ENCODE measurements at regions not wholly inside any gene's neighbourhood (a gene's known extent, or its start where the extent isn't known, plus 50 kb on each side); places are given as distances from the start of the nearest gene placed in this dataset.
A peak's percentile ranks its signal among the peaks of the same experiment; 100 is the strongest.

DNA sequence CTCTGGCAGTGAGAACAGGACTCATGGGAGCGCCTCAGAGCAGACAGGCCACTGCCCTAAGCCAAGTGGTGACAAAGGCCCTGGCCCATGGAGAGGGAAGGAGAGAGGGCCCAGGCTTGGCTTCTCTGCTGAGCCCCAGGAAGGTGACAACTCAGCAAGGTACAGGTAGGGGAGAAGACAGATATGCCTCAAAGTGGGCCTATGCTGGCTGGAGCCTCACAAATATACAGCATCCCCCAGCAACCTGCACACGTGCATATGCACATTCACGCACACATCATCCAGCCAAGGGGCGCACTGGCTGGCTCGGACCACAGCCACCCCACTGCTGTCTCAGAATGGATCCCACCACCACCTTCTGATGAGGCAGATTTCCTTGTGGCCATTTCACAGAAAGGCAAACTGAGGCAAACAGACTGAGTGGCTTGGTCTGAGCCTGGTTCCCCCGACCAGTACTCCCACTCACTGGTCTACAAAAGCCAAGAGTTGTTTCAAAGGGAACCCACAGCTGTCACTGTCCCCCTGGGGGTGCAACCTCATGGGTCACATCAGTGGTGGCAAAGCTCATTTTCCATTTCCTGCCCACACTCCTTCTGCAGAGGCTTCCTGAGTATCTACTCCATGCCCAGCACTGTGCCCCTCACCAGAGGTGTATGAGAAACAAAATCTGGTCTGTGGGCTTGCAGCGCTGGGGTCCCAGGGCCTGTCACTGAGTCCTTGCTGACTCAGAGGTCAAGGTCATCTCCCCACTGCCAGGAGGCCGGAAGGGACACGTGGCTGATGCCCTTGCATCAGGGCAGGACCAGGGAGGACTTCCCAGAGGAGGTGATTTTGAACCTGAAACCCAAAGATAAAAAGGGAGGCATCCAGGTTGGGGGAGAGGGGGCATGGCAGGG lies 67.3 kb upstream of the PRR5 start:
- no peak overlapping the region for H3K4me3 ChIP-seq
- H3K36me3 ChIP-seq: no peaks in the 10 kb centered on the region
- no peaks in the 10 kb centered on the region for H3K27me3 ChIP-seq
- no peaks in the 10 kb centered on the region for H3K9me3 ChIP-seq
- no peak for DNase-seq

DNA sequence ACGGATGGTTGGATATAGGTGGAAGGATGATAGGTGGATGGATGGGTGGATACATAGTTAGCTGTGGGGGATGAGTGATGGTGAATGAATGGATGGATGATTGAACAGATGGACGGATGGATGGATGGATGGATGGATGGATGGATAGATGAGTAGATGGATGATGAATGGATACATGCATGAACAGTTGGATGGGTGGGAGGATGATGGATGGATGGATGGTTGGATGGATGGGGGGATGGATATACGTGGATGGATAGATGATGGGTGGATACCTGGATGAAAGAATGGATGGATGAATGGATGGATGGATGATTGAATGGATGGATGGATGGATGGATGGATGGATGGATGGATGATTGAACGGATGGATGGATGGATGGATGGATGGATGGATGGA lies 68.4 kb upstream of the PRR5 start:
- no peak for DNase-seq
- H3K36me3 ChIP-seq: no peaks in the 10 kb centered on the region
- H3K27me3 ChIP-seq: no peaks in the 10 kb centered on the region
- no peak overlapping the region for H3K4me3 ChIP-seq
- no peaks in the 10 kb centered on the region for H3K9me3 ChIP-seq

DNA sequence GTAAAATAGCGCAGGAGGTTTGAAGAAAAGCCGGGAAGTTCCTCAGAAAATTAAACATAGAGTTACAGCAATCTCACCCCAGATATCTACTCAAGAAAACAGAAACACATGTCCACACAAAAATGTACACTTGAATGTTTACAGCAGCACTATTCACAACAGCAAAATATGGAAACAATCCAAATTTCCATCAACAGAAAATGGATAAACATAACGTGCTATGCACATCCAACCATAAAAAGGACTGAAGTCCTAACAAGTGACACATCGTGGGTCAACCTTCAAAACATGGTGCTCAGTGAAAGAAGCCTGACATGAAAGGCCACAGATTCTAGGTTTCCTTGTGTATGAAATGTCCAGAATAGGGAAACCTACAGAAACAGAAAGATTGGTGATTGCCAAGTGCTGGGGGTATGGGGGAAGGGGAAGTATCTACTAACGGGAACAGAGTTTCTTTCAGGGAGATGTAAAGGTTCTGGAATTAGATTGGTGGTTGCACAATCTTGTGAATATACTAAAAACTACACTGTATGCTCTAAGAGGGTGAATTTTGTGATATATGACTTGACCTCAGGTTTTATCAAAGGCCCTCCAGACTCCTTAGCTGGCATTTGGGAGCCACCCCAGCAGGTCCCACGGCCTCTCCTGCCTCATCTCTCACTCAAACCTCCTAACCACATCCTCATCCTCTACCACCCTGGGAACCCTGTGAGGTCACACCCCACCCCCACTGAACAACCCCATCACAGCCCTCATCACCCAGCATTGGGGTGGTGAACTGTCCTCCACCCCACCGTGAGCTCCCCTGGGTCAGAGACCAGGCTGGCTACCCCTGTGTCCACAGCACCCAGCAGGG lies 69.2 kb upstream of the PRR5 start:
- no peak for DNase-seq
- Histone ChIP-seq H3K36me3 (no peaks in the 10 kb centered on the region), H3K4me3 (no peak overlapping the region), H3K9me3 (no peaks in the 10 kb centered on the region), H3K27me3 (no peaks in the 10 kb centered on the region)

DNA sequence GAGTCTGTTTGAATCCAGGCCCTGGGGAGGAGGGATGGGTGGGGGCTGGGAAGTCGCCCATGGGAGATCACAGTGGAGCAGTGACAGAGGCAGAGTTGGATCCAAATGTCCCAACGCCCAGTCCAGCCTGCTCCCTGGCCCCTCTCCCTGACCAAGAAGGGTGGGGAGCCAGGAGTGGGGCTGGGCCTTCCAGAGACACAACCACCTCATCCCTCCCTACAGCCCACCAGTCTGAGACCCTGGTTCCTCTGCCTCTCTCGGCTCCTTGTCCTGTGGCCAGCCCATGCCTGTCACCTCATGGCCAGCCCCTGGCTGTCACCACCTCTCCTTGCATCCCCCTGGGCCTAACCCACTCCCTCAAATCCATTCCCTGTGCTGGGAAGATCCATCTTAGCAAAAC lies 71.2 kb upstream of the PRR5 start:
- Histone ChIP-seq H3K36me3 (no peaks in the 10 kb centered on the region), H3K27me3 (no peaks in the 10 kb centered on the region), H3K9me3 (no peaks in the 10 kb centered on the region), H3K4me3 (no peak overlapping the region)
- DNase-seq: no peak

DNA sequence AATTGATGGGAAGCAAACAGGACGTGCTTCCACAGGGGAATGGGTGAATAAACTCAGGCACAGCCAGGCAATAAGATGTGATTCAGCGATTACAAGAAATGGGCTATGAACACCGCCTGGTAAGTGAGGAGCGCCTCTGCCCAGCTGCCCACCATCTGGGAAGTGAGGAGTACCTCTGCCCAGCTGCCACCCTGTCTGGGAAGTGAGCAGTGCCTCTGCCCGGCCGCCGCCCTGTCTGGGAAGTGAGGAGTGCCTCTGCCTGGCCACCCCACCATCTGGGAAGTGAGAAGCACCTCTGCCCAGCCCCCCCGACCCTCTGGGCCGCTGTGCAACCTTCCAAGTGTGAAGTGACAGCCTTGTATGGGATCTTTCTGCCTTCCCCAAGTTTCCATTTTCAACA lies 73.2 kb upstream of the PRR5 start:
- H3K9me3 ChIP-seq: no peaks in the 10 kb centered on the region
- H3K36me3 ChIP-seq: no peaks in the 10 kb centered on the region
- H3K4me3 ChIP-seq: no peak overlapping the region
- H3K27me3 ChIP-seq: no peaks in the 10 kb centered on the region
- no peak for DNase-seq

DNA sequence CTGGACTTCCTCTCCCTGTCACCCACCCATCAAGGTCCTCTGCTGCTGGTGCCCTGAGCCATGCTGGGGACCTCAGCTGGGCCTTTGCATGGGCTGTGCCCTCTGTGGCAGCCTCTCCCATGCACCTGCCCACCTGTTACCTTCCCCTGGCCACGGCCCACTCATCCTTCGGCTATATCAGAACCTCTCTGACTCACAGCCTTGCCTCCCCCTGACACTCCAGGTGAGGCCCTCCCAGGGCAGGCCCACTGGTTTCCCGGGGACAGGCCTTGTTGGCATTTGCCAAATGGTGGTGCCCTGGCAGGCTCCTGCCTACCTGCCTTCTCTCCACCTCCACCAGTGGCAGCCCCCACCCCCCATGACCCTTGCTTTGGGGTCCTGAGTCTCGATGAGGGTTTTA lies 73.7 kb upstream of the PRR5 start:
- no peak overlapping the region for H3K4me3 ChIP-seq

DNA sequence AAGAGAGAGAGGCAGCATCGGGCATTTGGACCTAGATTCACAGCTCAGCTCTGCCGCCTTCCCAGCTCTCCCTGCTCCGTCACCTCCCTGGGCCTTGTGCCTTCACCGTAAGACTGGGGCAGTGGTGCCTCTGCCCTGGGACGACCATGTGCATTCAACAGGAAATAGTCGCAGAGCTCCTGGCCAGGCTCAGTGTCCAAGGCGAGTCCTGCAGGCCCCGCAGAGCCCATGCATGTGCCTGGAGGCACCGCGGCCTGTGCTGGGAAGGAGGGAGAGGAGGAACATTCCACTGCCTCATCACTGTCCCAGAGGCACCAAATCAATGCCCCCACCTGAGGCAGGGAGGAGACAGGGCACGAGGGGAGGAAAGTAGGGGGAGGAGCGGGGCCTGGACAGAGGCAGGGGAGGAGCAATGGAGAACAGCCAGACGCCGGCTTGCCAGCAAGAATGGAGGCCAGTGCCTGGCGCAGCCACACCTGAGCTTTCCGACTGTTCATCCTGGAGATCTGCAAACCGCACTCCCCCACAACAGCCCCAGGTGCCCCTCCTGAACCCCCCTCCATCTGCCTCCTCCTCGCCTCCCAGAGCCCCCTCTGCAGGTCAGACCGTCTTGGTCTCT lies 74.4 kb upstream of the PRR5 start:
- Histone ChIP-seq H3K4me3 (no peak overlapping the region), H3K27me3 (no peaks in the 10 kb centered on the region)
- no peak for DNase-seq

More for the DNA sequence above, 73.7 kb upstream of the PRR5 start:
- Histone ChIP-seq H3K27me3 (no peaks in the 10 kb centered on the region), H3K36me3 (no peaks in the 10 kb centered on the region), H3K9me3 (no peaks in the 10 kb centered on the region)
- DNase-seq: no peak

DNA sequence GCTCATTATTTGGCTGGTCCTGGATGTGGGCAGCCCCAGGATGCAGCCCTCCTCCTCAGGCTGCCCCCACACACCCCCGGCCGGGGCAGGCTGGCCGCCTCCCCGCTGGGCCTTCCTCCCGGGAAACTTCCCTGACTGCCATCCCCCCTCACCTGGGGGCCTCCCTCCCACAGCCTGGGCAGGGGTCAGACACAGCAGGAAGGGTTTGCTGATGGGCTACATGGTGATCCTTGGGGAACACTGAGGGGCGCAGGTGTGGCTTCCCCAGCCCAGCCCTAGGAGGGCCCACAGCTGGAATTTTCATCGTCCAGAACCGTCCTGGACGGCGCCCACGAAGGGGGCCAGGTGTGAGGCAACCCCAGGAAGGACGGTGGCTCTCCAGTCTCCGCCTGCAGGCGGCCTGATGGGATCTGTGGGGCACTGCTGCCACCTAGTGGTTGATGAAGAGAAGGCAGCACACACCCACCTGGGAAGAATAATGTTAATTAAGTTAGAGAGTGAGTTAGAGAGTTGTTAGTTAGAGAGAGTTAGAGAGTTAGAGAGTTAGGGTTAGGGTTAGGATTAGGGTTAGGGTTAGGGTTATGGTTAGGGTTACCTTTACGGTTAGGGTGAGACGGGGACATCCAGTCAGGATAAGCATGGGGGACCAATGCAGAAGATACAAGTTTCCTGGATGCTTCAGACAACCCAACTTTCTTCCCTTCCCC lies 75.9 kb upstream of the PRR5 start:
- peak; percentile 45 for DNase-seq
- no peaks in the 10 kb centered on the region for H3K9me3 ChIP-seq

More for the DNA sequence above, 74.4 kb upstream of the PRR5 start:
- Histone ChIP-seq H3K36me3 (no peaks in the 10 kb centered on the region), H3K9me3 (no peaks in the 10 kb centered on the region)

DNA sequence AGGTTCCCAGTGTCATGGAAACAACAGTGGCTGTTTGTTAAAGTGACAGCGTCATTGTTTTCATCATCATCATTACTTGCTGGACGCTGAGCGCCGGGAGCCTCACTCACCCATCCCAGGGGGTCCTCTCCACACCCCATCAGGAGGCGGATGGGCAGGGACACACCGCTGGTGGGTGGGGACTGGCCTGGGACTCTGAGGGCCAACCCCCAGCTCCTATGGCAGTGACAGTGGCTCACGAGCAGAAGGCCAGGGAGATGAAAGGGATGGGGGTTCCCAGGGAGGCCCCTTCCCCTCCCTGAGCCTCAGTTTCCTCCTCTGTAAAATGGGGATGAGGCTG lies 76.6 kb upstream of the PRR5 start:
- H3K4me3 ChIP-seq: no peak overlapping the region
- H3K36me3 ChIP-seq: no peaks in the 10 kb centered on the region
- no peaks in the 10 kb centered on the region for H3K27me3 ChIP-seq
- no peaks in the 10 kb centered on the region for H3K9me3 ChIP-seq
- no peak for DNase-seq

More for the DNA sequence above, 75.9 kb upstream of the PRR5 start:
- no peaks in the 10 kb centered on the region for H3K36me3 ChIP-seq
- H3K27me3 ChIP-seq: no peaks in the 10 kb centered on the region
- H3K4me3 ChIP-seq: no peak overlapping the region

DNA sequence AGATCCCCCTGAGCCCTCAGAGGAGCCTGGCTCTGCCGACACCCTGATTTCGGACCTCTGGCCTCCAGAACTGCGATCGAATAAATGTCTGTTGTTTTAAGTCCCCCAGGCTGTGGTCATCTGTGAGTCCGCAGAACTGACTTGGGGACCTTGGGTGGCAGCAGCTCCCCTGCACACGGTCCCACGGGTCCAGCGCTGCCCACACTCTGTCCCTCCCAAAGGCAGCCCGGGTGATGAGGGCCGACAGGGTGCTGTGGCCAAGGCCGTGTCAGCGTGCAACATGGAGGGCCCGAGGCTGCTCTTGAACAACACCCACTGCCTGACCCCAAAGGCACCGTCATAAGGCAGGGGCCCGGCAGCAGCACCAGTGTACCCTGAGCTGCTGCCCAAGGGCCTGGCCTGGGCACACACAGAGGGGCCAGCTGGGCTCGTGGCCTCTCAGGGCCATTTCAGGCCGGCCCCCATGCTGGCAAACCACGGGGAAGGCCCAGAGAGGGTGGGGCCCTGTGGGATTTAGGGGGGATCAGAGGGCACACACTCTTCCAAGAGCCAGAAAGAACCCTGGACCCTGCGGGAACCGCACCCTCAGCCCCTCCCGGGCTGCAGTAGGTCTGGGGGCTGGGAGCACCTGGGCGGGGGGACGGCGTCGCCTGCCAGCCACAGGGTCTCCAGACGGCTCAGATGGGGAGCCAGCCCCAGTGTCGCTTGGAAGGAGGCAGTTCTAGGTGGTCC lies 77.1 kb upstream of the PRR5 start:
- H3K36me3 ChIP-seq: no peaks in the 10 kb centered on the region
- DNase-seq: no peak
- H3K9me3 ChIP-seq: no peaks in the 10 kb centered on the region
- no peaks in the 10 kb centered on the region for H3K27me3 ChIP-seq
- H3K4me3 ChIP-seq: no peak overlapping the region

DNA sequence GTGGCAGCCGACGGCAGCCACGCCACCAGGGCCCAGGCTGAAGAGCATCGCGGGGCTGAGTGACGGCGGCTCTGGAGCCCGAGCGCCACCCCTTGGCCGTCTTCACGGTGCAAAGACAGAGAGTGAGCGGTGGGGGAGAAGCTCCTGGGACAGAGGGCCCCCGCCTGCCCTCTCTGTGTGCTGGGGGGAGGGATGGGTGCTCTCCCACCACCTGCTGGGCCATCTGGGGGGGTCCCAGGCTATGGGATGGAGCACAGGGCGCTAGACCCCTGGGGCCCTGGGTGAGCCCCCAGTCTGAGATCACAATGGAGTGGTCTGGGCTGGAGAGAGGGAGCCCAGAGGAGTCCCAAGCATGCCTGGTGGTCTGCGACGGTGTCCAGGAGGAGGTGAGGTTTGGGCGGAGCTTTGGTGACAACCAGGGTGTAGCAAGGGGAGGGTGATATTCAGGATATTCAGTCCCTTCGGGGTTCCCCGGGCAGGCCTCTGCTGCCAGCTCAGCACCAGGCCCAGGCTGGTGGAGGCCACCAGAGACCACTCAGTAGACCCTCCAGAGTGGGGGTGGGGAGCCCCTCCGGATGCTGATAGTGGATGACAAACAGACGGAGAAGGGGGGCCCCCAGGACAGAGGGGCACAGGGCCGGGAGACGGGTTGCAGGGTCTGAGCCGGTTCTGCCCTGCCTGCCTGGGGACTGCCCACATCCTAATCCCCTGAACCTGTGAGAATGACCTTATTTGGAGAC lies 78.1 kb upstream of the PRR5 start:
- Histone ChIP-seq H3K4me3 (no peak overlapping the region), H3K9me3 (no peaks in the 10 kb centered on the region), H3K36me3 (no peaks in the 10 kb centered on the region), H3K27me3 (no peaks in the 10 kb centered on the region)
- DNase-seq: peak; percentile 46

DNA sequence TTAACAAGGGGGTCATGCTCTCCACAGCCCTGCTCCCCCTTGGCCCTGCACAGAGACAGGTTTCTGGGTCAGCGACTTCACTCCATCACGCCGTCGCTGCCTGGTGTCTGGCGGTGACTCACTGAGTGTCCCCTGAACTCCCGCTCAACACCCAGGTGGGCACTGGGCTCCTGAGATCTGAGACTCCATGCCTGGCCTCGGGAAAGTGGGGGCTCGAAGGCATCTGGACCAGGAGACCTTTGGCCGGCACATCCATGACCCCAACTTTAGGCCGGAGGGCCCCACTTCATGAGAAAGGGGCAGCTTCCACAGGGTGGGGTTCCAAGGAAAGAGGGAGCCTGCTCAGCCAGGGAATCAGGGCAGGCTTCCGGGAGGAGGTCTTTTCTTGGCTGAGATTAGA lies 79.3 kb upstream of the PRR5 start:
- no peaks in the 10 kb centered on the region for H3K9me3 ChIP-seq
- DNase-seq: no peak
- no peaks in the 10 kb centered on the region for H3K36me3 ChIP-seq
- no peaks in the 10 kb centered on the region for H3K27me3 ChIP-seq
- no peak overlapping the region for H3K4me3 ChIP-seq

DNA sequence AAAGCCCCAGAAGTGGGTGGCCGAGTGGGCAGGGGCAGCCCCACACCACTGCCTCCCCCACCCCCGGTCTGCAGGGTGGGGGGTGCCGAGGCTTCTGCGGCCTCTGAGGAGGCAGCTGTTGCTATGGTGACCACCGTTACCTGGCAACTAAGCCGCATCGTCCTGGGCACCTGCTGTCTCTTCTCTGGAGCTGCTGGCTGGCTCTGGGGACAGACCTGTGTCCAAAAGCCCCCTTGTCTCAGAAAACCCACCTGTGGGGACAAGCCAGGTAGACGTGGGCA lies 79.9 kb upstream of the PRR5 start:
- no peak overlapping the region for H3K4me3 ChIP-seq
- no peak for DNase-seq

DNA sequence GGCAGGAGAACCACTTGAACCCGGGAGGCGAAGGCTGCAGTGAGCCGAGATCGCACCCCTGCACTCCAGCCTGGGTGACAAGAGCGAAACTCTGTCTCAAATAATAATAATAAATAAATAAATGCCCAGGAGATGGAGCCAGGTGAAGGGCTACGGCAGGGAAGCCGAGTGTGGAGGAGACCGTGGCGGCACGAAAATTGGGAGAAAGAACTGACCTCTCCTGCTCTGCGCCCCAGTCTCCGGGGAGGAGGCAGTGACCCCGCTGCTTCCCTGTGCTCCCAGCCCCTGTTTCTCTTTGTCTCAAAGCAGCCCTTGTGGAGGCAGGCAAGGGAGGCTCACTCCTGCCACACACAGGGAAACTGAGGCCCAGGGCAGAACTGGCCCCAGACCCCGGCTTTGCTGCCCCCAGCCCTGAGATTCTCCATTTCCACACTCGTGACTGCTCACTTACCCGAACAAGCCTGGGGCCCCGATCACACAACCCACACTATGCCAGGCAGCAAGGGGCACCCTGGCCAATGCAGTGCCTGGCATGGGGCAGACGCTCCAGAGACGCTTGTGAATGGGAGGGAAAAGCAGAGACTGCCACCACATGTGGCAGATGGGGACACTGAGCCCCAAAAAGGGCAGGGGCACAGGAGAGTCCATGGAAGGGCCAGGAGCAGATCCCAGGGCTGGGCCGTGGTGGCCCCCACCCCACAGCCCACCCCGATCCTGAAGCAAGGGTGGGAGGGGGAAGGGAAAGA lies 80.4 kb upstream of the PRR5 start:
- Histone ChIP-seq H3K27me3 (no peaks in the 10 kb centered on the region), H3K9me3 (no peaks in the 10 kb centered on the region)
- DNase-seq: no peak

More for the DNA sequence above, 79.9 kb upstream of the PRR5 start:
- Histone ChIP-seq H3K9me3 (no peaks in the 10 kb centered on the region), H3K36me3 (no peaks in the 10 kb centered on the region), H3K27me3 (no peaks in the 10 kb centered on the region)

DNA sequence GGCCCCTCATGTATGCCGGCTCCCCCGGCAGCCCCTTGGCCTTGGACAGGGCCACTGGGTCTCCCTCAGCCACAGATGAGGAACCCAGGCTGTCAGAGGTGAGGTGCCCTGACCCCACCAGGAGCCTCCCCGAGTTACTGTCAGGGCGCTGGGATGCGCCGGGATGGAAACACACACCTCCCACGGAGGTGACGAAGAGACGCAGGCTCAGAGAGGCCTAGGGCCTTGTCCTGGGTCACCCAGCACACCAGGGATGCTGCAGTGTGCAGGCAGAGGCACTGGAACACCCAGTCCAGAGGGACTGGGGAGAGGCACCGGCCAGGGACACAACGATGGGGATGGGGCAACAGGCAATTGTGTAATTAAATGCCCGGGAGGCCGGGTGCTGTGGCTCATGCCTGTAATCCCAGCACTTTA lies 81.2 kb upstream of the PRR5 start:
- no peak overlapping the region for H3K4me3 ChIP-seq
- no peaks in the 10 kb centered on the region for H3K9me3 ChIP-seq
- no peaks in the 10 kb centered on the region for H3K36me3 ChIP-seq

More for the DNA sequence above, 80.4 kb upstream of the PRR5 start:
- Histone ChIP-seq H3K36me3 (no peaks in the 10 kb centered on the region), H3K4me3 (no peak overlapping the region)

More for the DNA sequence above, 81.2 kb upstream of the PRR5 start:
- no peaks in the 10 kb centered on the region for H3K27me3 ChIP-seq
- DNase-seq: no peak
